ENCODE measurements at regions not wholly inside any gene's neighbourhood (a gene's known extent, or its start where the extent isn't known, plus 50 kb on each side); places are given as distances from the start of the nearest gene placed in this dataset.

DNA sequence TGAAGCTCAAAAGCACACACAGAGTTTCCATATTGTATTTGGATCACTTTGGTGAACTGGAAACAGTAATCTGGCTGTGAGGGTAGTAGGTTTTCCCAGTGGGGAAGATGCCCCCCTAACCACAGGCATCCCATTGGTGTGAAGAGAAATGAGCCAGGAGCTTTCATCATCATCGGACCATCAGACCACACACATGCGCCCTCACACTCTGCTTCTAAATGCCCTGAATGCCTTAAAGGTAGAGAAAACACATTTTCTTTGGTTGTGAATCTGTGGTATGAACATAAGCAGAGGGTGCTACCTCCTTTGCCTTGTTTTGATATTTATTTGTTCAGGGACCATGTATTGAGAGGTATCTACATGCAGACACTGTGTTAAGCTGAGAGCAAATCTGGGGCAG lies 79.0 kb upstream of the DNAH14 start:
- TF ChIP-seq, protein P1, sequence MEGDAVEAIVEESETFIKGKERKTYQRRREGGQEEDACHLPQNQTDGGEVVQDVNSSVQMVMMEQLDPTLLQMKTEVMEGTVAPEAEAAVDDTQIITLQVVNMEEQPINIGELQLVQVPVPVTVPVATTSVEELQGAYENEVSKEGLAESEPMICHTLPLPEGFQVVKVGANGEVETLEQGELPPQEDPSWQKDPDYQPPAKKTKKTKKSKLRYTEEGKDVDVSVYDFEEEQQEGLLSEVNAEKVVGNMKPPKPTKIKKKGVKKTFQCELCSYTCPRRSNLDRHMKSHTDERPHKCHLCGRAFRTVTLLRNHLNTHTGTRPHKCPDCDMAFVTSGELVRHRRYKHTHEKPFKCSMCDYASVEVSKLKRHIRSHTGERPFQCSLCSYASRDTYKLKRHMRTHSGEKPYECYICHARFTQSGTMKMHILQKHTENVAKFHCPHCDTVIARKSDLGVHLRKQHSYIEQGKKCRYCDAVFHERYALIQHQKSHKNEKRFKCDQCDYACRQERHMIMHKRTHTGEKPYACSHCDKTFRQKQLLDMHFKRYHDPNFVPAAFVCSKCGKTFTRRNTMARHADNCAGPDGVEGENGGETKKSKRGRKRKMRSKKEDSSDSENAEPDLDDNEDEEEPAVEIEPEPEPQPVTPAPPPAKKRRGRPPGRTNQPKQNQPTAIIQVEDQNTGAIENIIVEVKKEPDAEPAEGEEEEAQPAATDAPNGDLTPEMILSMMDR (conservative IDR thresholded peaks at IDR 0.05; ENCODE audit: low read depth in 2 of 2), result no peak
- TF ChIP-seq POLR2AphosphoS5 (IDR thresholded peaks at IDR 0.05; ENCODE audit: low read depth), result no peak
- TF ChIP-seq EZH2phosphoT487 (IDR thresholded peaks at IDR 0.05; ENCODE audit: unreplicated experiment), result no peak
- TF ChIP-seq ZNF331 (CRISPR knock-in tag; IDR thresholded peaks at IDR 0.05; ENCODE audit: low read depth), result no peak
- TF ChIP-seq EZH2 (IDR thresholded peaks at IDR 0.05; ENCODE audit: low read depth, unreplicated experiment), result no peak
